Effector memory CD8-positive, alpha-beta T cell (primary cell): ENCODE measurements at regions not wholly inside any gene's neighbourhood (a gene's known extent, or its start where the extent isn't known, plus 50 kb on each side); places are given as distances from the start of the nearest gene placed in this dataset.
"Not testable (repeated sequence)": the region's sequence is repeated elsewhere in the genome, so short reads cannot be mapped to it uniquely, and the experiment has no call there.

Experiments
- ATAC-seq: fragments of 150-1000 bp; cut with Tn5 transposase; replicated peaks from 2 replicates; pipeline ENCODE4 v1.10.0; 2021; ENCODE audit warnings: mild to moderate bottlenecking, moderate library complexity
- DNase-seq, 3 experiments: peaks; one replicate each; pipeline ENCODE4 v3.0.0; 2021
- H3K27ac Mint-ChIP-seq, 2 donors: one replicate each; pipeline ENCODE4 v1.8.0; 2022; ENCODE audit warnings: mild to moderate bottlenecking in 2 of 2, mixed read lengths in 2 of 2, moderate library complexity in 2 of 2
- H3K27me3 Mint-ChIP-seq, 2 donors: one replicate each; pipeline ENCODE4 v1.8.0; 2022; ENCODE audit warnings: mixed read lengths in 2 of 2
- H3K36me3 Mint-ChIP-seq: one replicate; pipeline ENCODE4 v1.8.0; 2022; ENCODE audit warnings: mild to moderate bottlenecking, moderate library complexity, mixed read lengths; ENCODE audit not compliant: insufficient read depth
- H3K4me1 Mint-ChIP-seq, 2 donors: one replicate each; pipeline ENCODE4 v1.8.0; 2022; ENCODE audit warnings: low read depth in 2 of 2, mixed read lengths in 2 of 2
- H3K4me3 Mint-ChIP-seq, 2 donors: one replicate each; pipeline ENCODE4 v1.8.0; 2022; ENCODE audit warnings: mild to moderate bottlenecking in 2 of 2, mixed read lengths in 2 of 2, moderate library complexity in 2 of 2
- H3K9me3 Mint-ChIP-seq, 2 donors: one replicate each; pipeline ENCODE4 v1.8.0; 2022; ENCODE audit warnings: mixed read lengths in 2 of 2

DNA sequence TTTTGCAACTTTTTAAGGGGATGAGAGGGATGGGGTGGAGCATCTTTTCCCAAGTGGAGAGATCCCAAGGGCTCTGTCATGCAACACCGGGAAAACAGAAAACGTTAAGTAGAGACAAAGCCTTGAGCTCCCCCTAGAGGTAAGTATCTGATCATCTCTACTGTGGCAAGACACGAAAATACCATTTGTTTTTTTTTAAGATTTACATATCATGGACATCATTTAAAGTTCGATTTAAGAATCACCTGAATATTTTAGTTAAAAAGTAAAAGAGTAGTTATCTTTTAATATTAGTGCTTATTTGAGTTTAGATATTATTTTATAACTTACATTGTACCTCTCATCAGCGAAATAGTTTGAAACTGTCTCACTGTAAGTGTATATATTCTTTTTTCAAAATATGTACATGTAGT, 200.4 kb downstream of the LRRC70 start:
- no peak overlapping the region for H3K27ac Mint-ChIP-seq
- H3K36me3 Mint-ChIP-seq, result no peaks in the 10 kb centered on the region
- no peaks in the 10 kb centered on the region for H3K4me1 Mint-ChIP-seq
- no peak for ATAC-seq
- H3K4me3 Mint-ChIP-seq, result no peak overlapping the region
- H3K9me3 Mint-ChIP-seq, result no peaks in the 10 kb centered on the region
- no peak for DNase-seq
- no peaks in the 10 kb centered on the region for H3K27me3 Mint-ChIP-seq

DNA sequence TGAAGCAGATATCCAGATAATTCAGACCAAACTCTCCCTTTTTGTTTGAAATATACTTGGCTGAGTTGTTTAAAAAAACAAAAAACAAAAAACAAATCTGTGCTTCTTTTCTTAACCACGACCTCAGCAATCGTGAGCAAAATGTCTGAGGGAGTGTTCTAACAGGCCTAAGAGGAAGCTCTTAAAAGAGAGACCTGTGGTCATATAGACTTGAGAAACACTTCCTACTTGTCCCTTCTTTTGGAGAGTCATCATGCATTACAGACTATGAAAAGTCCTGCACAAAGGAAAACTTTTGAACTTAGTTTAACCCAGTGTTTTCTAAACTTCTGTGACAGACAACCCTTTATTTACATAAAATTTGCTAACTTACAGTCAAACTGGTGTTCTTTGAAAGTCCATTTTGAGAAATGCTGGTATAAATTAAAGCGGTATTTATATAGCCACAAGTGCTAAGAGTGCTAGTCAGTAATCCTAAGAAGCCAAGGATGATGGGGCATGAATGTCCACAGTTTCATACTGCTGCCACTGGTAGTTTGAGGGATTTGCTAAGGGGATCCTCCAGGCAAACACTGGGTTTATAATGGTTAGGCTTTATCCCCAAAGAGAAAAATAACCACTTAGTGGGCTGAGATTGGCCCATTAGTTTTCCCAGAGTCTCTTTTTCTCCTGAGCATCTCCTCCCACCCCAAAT, 199.8 kb downstream of the LRRC70 start:
- ATAC-seq, result no peak
- H3K9me3 Mint-ChIP-seq, result no peaks in the 10 kb centered on the region
- no peaks in the 10 kb centered on the region for H3K4me1 Mint-ChIP-seq

DNA sequence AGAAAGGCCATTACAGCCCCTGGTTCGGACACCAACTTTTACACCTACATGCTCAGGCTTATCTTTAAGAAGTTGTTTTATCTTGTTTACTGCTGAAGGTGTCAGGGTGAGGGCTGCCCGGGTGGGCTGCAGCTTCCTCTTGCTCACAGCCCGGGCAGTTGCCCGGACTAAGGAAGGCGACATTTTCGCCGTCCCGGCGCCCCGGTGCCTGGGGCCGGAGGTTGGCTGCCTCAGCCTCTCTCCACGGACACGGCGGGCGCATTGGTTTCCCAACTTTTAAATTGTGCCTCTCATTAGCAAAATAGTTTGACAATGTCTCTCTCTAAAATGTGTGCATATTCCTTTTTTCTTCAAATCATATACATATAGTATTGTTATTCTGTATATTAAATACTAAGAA, 198.5 kb downstream of the LRRC70 start:
- not testable (repeated sequence) for H3K27me3 Mint-ChIP-seq, ATAC-seq, H3K4me1 Mint-ChIP-seq, H3K27ac Mint-ChIP-seq, DNase-seq, H3K4me3 Mint-ChIP-seq, H3K36me3 Mint-ChIP-seq, H3K9me3 Mint-ChIP-seq

More for the DNA sequence above, 199.8 kb downstream of the LRRC70 start:
- Mint-ChIP-seq H3K27me3 (no peaks in the 10 kb centered on the region), H3K4me3 (no peak overlapping the region), H3K27ac (no peak overlapping the region), H3K36me3 (no peaks in the 10 kb centered on the region)
- no peak for DNase-seq

DNA sequence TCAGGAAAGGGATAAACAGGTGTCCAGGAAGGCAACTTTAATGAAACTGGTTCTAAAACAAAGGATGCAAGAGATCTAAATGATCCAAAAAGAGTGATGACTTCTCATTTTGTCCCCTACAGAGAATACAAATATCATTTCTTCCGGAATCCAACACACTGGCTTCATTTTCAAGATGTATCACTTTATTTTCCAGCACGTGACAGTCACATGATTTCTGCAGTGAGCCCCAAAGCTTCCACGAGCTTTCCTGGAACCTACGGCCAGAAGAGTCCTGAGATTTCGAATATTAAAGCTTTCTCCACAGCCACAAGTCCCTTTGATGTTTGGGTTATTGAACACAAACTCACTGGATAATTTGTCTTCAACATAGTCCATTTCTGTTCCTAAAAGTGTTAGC, 198.0 kb downstream of the LRRC70 start:
- ATAC-seq, H3K4me1 Mint-ChIP-seq, DNase-seq, H3K9me3 Mint-ChIP-seq, H3K4me3 Mint-ChIP-seq, H3K36me3 Mint-ChIP-seq, H3K27ac Mint-ChIP-seq, H3K27me3 Mint-ChIP-seq: not testable (repeated sequence)

DNA sequence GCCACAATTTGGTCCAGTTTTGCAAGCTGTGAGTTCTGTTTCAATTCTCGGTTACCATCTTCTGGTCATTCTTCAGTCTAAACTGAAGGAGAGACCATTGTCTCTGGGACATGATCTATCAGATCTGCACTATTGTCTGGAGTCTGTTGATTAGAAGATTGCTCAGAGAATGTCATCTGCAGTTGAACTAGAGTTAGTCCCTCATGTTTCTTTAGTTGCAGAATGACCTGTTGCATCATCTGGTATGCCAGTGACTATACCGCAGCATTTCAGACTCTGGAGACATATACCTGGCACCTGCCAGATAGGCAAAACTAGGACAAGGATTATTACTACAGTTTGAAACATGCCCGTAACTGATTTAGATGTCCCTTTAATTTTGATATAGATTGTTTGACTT, 194.8 kb downstream of the LRRC70 start:
- no peaks in the 10 kb centered on the region for H3K9me3 Mint-ChIP-seq
- no peaks in the 10 kb centered on the region for H3K4me1 Mint-ChIP-seq
- DNase-seq (no peak), ATAC-seq (no peak)
- H3K27me3 Mint-ChIP-seq, result peaks cover 0 to 6% of the 10 kb centered on the region in 2 donors
- no peak overlapping the region for H3K27ac Mint-ChIP-seq
- H3K4me3 Mint-ChIP-seq, result no peak overlapping the region
- H3K36me3 Mint-ChIP-seq, result no peaks in the 10 kb centered on the region

- no peak for ATAC-seq
- Mint-ChIP-seq H3K4me1 (no peaks in the 10 kb centered on the region), H3K4me3 (no peak overlapping the region), H3K27ac (no peak overlapping the region), H3K9me3 (no peaks in the 10 kb centered on the region), H3K27me3 (peaks cover 6 to 9% of the 10 kb centered on the region in 2 donors), H3K36me3 (no peaks in the 10 kb centered on the region)
- no peak for DNase-seq
Observed at GRCh38 chr5:62771341-62771740, 192.7 kb downstream of the LRRC70 start.

GRCh38 chr5:62767650-62768049, 189.0 kb downstream of the LRRC70 start:
- no peaks in the 10 kb centered on the region for H3K9me3 Mint-ChIP-seq
- no peak for ATAC-seq
- no peak overlapping the region for H3K27ac Mint-ChIP-seq
- no peaks in the 10 kb centered on the region for H3K36me3 Mint-ChIP-seq
- DNase-seq, result no peak
- H3K4me3 Mint-ChIP-seq, result no peak overlapping the region
- H3K4me1 Mint-ChIP-seq, result no peaks in the 10 kb centered on the region
- peaks cover 11 to 20% of the 10 kb centered on the region in 2 donors for H3K27me3 Mint-ChIP-seq

- no peaks in the 10 kb centered on the region for H3K9me3 Mint-ChIP-seq
- H3K27ac Mint-ChIP-seq, result no peak overlapping the region
- no peak overlapping the region for H3K4me3 Mint-ChIP-seq
- no peaks in the 10 kb centered on the region for H3K36me3 Mint-ChIP-seq
- H3K4me1 Mint-ChIP-seq, result no peaks in the 10 kb centered on the region
- H3K27me3 Mint-ChIP-seq, result peaks cover 12 to 26% of the 10 kb centered on the region in 2 donors
- DNase-seq, result no peak
- no peak for ATAC-seq
Observed at GRCh38 chr5:62767077-62767476, 188.5 kb downstream of the LRRC70 start.

DNA sequence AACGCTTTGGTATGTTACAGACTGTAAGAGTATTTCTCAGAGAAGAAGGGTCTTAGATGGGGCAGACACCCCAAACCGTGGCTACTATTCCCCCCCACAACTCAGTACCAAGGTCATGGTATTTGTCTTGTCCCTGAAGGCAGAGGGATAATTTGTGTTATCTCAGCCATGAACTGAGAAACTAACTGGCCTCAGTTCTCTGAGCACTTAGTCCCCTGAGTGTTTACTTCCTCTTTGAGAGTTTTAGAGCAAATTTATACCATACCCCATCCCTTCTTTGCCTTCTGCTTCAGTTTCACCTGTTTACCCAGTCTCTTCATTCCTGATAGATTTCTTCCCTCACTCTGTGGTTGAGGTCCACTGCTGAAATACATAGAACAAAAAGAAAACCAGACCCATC, 183.9 kb downstream of the LRRC70 start:
- Mint-ChIP-seq H3K9me3 (no peaks in the 10 kb centered on the region), H3K4me1 (no peaks in the 10 kb centered on the region), H3K36me3 (no peaks in the 10 kb centered on the region), H3K27me3 (peaks cover 12 to 26% of the 10 kb centered on the region in 2 donors), H3K27ac (no peak overlapping the region), H3K4me3 (no peak overlapping the region)
- ATAC-seq, result no peak
- no peak for DNase-seq

DNA sequence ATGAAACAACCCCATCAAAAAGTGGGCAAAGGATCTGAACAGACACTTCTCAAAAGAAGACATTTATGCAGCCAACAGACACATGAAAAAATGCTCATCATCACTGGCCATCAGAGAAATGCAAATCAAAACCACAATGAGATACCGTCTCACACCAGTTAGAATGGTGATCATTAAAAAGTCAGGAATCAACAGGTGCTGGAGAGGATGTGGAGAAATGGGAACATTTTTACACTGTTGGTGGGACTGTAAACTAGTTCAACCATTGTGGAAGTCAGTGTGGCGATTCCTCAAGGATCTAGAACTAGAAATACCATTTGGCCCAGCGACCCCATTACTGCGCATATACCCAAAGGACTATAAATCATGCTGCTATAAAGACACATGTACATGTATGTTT, 179.1 kb downstream of the LRRC70 start:
- H3K4me3 Mint-ChIP-seq, H3K9me3 Mint-ChIP-seq, H3K27ac Mint-ChIP-seq, DNase-seq, H3K4me1 Mint-ChIP-seq, H3K36me3 Mint-ChIP-seq, ATAC-seq: not testable (repeated sequence)
- peaks cover 12 to 22% of the 10 kb centered on the region in 2 donors for H3K27me3 Mint-ChIP-seq

GRCh38 chr5:62752998-62753367, 174.4 kb downstream of the LRRC70 start:
- not testable (repeated sequence) for DNase-seq, H3K36me3 Mint-ChIP-seq, H3K9me3 Mint-ChIP-seq, H3K4me1 Mint-ChIP-seq, H3K4me3 Mint-ChIP-seq, ATAC-seq, H3K27ac Mint-ChIP-seq
- H3K27me3 Mint-ChIP-seq, result peaks cover 32 to 37% of the 10 kb centered on the region in 2 donors

GRCh38 chr5:62752056-62752997, 173.7 kb downstream of the LRRC70 start:
- H3K27ac Mint-ChIP-seq, DNase-seq, H3K4me1 Mint-ChIP-seq, H3K4me3 Mint-ChIP-seq, H3K9me3 Mint-ChIP-seq, H3K36me3 Mint-ChIP-seq, ATAC-seq: not testable (repeated sequence)
- H3K27me3 Mint-ChIP-seq, result peaks cover 32 to 40% of the 10 kb centered on the region in 2 donors

GRCh38 chr5:62742207-62742606, 163.6 kb downstream of the LRRC70 start:
- no peak for DNase-seq
- Mint-ChIP-seq H3K27ac (no peak overlapping the region), H3K4me1 (no peaks in the 10 kb centered on the region), H3K4me3 (no peak overlapping the region), H3K9me3 (no peaks in the 10 kb centered on the region), H3K27me3 (peaks cover 30 to 56% of the 10 kb centered on the region in 2 donors), H3K36me3 (no peaks in the 10 kb centered on the region)
- no peak for ATAC-seq

- no peaks in the 10 kb centered on the region for H3K4me1 Mint-ChIP-seq
- no peak for DNase-seq
- H3K9me3 Mint-ChIP-seq, result no peaks in the 10 kb centered on the region
- H3K27ac Mint-ChIP-seq, result no peak overlapping the region
- ATAC-seq, result no peak
- no peaks in the 10 kb centered on the region for H3K36me3 Mint-ChIP-seq
- peaks cover 30 to 54% of the 10 kb centered on the region in 2 donors for H3K27me3 Mint-ChIP-seq
- H3K4me3 Mint-ChIP-seq, result no peak overlapping the region
Observed at GRCh38 chr5:62741761-62742160, 163.1 kb downstream of the LRRC70 start.
